ENCODE measurements at regions not wholly inside any gene's neighbourhood (a gene's known extent, or its start where the extent isn't known, plus 50 kb on each side); places are given as distances from the start of the nearest gene placed in this dataset.

DNA sequence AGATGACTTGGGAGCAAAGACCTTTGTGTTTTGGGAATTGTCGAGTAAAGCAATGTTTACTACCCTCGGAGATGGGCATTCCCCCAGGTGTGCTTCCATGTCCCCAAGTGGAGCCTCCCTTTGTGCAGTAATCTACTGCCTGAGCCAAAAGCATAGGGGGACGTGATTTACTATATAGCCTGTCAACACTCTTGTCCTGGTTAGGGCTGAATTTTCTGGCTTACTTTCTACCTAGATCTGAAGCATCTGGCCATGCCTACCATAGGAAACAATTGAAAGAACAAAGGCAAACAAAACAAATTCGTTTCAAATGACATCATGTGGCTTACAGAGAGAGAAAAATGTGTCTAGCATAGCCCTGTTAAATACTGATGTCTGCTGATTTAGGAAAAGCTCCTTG lies 350.6 kb downstream of the SAMD5 start:
- no peak for DNase-seq (ENCODE audit: low spot score)

GRCh38 chr6:147861696-147862095 lies 353.2 kb downstream of the SAMD5 start:
- DNase-seq (ENCODE audit: low spot score): no peak

DNA sequence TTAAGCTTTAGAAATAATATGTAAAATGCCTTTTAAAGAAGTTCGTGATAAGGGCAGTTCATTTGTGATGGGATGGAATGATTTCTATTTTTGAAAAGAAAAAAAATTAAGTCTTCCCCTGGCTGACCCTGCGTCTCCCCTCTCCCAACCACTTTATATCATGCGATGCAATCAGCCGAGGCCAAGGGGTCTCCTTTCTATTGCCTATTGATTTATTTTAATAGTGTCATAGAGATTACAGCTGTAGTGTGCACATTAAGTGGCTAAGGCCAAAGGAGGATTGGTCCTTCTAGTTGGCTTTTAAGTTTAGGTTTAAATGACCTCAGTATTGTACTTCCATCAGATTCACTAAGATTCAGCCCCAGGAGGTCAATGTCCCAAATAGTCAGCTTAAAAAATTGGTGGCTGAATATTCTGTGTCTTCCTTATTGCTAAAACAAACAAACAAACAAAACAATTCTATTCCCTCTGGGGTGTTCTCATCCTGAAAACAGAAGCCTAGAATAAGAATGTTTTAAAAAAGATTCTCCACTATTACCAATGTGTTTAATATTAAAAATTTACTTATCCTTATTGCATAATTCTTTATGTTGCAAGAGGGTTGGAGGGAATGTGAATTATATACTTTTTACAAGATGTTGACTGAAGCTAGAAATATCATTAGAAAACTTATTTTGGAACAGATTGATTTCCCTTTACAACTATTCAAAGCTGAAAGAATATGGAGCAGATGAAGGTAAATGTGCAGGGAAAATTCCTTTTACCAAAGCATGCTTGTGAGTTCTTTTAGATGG lies 359.1 kb downstream of the SAMD5 start:
- DNase-seq (ENCODE audit: low spot score): no peak

DNA sequence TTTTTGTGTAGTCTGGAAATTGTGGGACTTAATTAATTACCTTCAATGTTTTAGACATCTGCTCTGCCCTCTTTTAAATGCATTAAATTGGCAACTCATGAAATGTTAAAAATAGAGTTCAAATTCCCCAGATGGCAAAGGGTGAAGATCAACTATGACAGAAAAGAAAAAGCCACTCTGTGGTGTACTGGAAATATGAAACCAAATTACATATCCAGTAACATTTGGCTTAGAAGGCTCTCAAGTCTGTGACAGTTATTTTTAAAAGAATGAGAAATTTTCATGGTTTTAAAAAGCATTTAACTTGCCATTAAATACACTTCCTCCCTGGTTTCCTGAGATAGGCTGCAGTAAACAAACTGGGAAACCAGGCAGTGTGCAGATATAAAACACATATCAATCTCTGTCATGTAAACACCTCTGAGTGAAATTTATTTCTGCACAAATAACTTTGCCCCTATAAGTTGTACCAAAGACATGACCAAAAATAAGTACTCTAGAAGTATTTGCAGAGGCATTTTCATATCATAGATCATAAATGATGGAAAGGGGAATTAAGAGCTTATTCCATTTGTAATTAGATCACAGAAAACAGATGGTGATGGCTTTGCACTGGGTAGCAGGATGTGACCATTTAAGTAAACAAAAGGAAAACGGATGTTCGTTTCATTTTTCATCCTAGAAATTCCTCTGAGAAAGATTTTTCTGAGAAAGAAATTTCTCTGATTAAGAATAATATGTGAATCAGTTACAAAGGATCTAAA lies 360.1 kb downstream of the SAMD5 start:
- no peak for DNase-seq (ENCODE audit: low spot score)

DNA sequence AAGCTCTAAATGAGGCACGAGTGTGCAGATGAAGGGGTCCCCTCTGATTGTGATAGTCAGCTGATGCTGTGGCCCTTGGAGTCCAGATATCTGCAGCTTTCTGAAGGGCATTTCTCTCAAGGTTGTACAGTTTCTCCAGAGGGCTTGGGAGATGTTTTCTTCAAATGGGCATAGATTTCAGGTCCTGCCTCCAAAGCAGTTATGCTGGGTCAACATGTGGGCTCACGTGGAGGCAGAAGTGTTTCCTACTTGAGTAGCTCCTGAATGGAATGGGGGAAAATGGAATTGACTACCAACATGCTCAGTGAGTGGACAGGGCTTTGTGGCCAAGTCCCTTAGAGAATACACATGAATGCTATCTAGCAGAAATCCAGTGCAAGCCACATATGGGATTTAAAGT lies 360.7 kb downstream of the SAMD5 start:
- no peak for DNase-seq (ENCODE audit: low spot score)

GRCh38 chr6:147869869-147870268 lies 361.4 kb downstream of the SAMD5 start:
- DNase-seq (ENCODE audit: low spot score): no peak

DNA sequence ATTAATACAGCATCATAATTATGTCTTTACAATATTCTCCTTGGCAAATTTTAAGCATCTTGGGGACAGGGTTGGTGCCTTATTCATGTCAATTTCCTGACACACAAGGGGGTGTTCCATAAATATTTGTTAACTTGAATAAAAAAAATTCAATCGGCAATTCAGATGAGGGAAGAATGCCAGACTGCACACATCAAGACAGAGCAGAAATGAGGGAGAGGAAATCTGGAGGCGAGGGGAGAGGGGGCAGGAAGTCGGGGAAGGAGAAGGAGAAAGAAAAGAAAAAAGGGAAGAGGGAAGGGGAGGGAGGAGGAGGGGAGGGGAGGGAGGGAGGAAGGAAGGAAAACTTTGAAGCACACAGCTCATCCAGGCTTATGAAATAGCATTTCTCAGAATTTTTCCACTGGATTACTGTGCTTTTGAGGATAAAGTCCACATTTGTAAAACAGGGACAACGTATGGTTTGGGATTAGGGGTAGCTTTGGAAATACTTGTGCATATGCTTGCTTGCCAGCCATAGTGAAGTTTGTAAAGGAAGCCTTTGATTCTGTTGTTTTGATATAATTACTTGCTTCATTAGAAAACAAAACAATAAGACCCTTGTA lies 362.1 kb downstream of the SAMD5 start:
- no peak for DNase-seq (ENCODE audit: low spot score)

DNA sequence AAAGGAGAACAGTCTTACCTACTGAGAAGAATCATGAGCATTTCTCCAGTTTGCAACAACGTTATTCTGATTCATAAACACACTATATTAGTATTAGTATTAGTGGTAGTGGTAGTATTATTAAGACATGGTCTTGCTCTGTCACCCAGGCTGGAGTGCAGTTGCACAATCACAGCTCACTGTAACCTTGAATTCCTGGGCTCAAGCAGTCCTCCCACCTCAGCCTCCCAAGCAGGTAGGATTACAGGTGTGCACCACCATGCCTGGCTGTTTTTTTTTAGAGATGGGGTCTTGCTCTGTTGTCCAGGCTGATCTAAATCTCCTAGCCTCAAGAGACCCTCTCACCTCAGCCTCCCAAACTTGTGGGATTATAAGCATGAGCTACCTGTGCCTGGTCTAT lies 363.5 kb downstream of the SAMD5 start:
- DNase-seq (ENCODE audit: low spot score): no peak

GRCh38 chr6:147873816-147874215 lies 365.3 kb downstream of the SAMD5 start:
- no peak for DNase-seq (ENCODE audit: low spot score)

- DNase-seq (ENCODE audit: low spot score): no peak
These were observed 365.8 kb downstream of the SAMD5 start for GRCh38 chr6:147874322-147874721.

- DNase-seq (ENCODE audit: low spot score): no peak
These were observed 370.6 kb downstream of the SAMD5 start for GRCh38 chr6:147879031-147879580.

DNA sequence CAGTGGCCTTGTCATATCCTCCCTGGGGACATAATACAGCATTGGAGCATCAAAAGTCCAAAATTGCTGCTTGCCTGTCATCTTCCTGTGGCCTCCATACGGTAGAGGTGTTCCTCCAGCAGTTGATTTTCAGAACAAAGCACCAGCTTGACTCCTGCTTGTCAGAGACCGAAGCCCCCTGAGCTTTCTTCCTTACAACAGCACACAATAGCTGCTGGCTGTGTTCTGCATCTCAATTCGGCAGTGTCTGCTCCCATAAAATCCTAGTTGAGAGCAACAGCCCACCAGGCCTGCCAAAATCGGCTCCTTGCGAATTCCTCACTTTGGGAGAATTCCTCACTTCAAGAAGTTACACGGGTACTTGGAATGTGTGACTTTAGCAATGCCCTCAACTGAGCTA lies 372.9 kb downstream of the SAMD5 start:
- DNase-seq (ENCODE audit: low spot score): no peak

GRCh38 chr6:147888374-147888773 lies 379.9 kb downstream of the SAMD5 start:
- no peak for DNase-seq (ENCODE audit: low spot score)

GRCh38 chr6:147891671-147892070 lies 383.2 kb downstream of the SAMD5 start:
- DNase-seq (ENCODE audit: low spot score): no peak

GRCh38 chr6:147892476-147892875 lies 384.0 kb downstream of the SAMD5 start:
- no peak for DNase-seq (ENCODE audit: low spot score)

DNA sequence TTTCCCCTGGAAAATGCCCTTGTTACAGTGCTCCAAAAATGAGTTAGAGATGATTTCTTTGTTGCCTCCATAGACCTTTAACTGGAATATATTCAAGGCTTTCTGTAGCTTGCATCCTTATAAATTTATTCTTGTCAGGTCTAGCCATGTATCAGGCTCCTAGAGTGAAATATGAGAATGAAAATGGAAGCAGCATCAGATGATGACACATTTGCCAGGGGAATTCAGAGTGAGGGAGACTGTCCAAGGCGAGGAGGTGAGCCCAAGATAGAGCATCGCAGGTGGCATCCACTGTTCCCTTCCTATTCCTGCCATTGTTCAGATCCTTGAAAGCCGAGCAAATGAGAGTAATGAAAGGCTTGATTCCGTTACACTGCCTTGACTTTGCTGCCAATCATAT lies 386.8 kb downstream of the SAMD5 start:
- DNase-seq (ENCODE audit: low spot score): no peak

DNA sequence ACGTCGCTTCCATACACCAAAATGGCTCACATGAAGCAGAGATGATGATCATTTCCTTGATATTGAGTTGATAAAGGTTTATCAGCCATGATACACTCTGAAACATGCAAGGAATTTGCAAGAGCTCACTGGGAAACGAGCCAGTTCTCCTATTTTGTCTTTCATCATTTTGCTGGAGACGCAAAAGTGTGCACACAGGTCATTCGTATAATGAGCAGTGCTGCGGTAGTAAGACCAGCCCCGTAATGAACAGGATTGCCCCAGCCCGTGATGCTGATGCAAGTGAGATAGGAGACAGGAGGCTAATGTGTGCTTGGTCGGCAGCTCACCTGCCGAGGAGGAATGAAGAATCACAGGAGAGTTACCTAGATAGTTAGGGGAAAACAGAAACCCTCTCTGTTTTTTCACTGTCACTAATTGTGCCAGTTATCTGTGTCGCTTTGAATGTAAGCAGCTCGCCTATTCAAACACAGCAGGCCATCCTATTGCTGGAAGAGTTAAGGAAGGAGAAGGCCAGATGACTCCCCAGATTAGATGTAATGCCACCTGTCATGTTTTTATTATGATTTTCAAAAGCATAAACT lies 391.8 kb downstream of the SAMD5 start:
- no peak for DNase-seq (ENCODE audit: low spot score)

DNA sequence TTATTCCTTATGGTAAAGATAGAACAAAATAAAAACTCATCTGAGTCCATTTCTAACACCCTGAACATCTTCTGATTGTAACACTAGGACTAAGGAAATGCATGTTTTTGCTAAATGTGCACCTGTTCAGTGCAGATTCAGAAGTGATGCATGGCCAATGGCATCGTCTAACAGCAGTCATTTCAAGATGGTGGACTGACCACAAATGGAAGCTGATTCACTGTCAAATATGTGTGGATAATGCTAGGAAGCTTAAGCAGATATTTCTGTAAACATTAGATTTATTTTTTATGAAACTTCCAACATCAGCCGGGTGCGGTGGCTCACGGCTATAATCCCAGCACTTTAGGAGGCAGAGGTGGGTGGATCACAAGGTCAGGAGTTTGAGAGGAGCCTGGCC lies 394.8 kb downstream of the SAMD5 start:
- no peak for DNase-seq (ENCODE audit: low spot score)

GRCh38 chr6:147903931-147904330 lies 395.4 kb downstream of the SAMD5 start:
- DNase-seq (ENCODE audit: low spot score): no peak

DNA sequence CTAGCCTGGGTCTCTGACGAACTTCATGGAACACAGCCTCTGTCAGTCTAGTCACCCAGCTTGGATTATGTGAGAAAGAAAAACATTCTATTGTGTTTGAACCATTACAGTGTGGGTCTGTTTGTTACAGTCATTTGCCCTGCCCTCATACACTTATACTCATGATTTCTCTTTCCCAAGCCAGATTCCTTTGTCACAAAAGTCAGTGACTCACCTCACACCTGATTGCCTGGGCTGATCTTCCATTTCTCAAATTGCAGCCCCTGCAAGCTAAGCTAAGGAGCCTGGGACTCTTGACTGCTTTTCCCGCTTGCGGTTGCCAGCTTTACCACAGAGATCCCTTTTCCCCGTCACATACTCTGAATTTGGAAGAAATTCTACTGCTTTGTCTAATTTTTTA lies 395.9 kb downstream of the SAMD5 start:
- DNase-seq (ENCODE audit: low spot score): no peak

- no peak for DNase-seq (ENCODE audit: low spot score)
These were observed 397.2 kb downstream of the SAMD5 start for GRCh38 chr6:147905711-147906110.

DNA sequence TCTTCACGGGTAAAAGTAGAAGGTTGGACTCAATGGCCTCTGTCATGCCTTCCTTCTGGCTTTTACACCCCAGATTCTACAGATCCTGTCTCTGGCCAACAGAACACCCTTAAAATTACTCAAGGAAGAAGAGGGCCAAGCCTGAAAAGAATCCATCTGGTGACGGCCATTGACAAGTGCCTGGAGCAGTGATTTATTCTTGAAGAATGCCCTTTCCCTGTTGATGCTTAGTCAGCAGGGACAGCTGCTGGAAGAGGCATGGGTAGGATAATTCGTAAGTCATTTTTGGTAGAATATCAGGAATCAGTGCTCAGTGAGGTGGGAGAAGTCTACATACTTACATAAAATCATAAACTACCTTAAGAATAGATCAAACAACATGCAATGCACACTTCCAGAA lies 397.9 kb downstream of the SAMD5 start:
- no peak for DNase-seq (ENCODE audit: low spot score)
